SK-N-SH treated with all-trans-retinoic acid at 6 μM for 48 hours (cell line): ENCODE measurements at regions not wholly inside any gene's neighbourhood (a gene's known extent, or its start where the extent isn't known, plus 50 kb on each side); places are given as distances from the start of the nearest gene placed in this dataset.

Experiments
- ATAC-seq: fragments of 200-7000 bp; cut with Tn5 transposase; 3 replicates; pipeline ENCODE4 v1.9.1; 2020; ENCODE audit warnings: mild to moderate bottlenecking, moderate library complexity
- ARNTL ChIP-seq: fragments of 450-650 bp; formaldehyde crosslinking; IDR thresholded peaks from 2 replicates; pipeline ENCODE4 v1.5.0; 2020; ENCODE audit warnings: low read depth, mild to moderate bottlenecking, moderate library complexity, borderline replicate concordance
- BACH2 ChIP-seq: fragments of 250-450 bp; sonication (Bioruptor Pico); IDR thresholded peaks from 2 replicates; pipeline ENCODE4 v1.9.0; 2021; ENCODE audit warnings: mild to moderate bottlenecking, borderline replicate concordance
- CSDC2 ChIP-seq: fragments of 250-450 bp; sonication (Bioruptor Pico); IDR thresholded peaks from 2 replicates; pipeline ENCODE4 v1.5.0; 2020; ENCODE audit warnings: mild to moderate bottlenecking, moderate library complexity
- ESRRG ChIP-seq: fragments of 250-450 bp; sonication (Bioruptor Pico); IDR thresholded peaks from 2 replicates; pipeline ENCODE4 v1.6.1; 2021; ENCODE audit warnings: mild to moderate bottlenecking
- GLIS3 ChIP-seq: fragments of 250-450 bp; sonication (Bioruptor Pico); IDR thresholded peaks from 2 replicates; pipeline ENCODE4 v1.5.0; 2020; ENCODE audit warnings: mild to moderate bottlenecking, moderate library complexity
- ISL1 ChIP-seq: fragments of 250-450 bp; sonication (Bioruptor Pico); IDR thresholded peaks from 2 replicates; pipeline ENCODE4 v2.1.2; 2022; ENCODE audit warnings: mild to moderate bottlenecking, moderate library complexity
- OSR1 ChIP-seq: fragments of 250-450 bp; sonication (Bioruptor Pico); IDR thresholded peaks from 2 replicates; pipeline ENCODE4 v1.8.0; 2022; ENCODE audit warnings: moderate library complexity, mild to moderate bottlenecking, inconsistent platforms
- PPARA ChIP-seq: fragments of 250-450 bp; sonication (Bioruptor Pico); IDR thresholded peaks from 2 replicates; pipeline ENCODE4 v1.5.0; 2020; ENCODE audit warnings: mild to moderate bottlenecking, borderline replicate concordance
- RARB ChIP-seq: fragments of 250-450 bp; sonication (Bioruptor Pico); IDR thresholded peaks from 2 replicates; pipeline ENCODE4 v1.8.0; 2021; ENCODE audit warnings: mild to moderate bottlenecking, moderate library complexity
- SNAI2 ChIP-seq: fragments of 250-450 bp; sonication (Bioruptor Pico); IDR thresholded peaks from 2 replicates; pipeline ENCODE4 v1.5.0; 2020; ENCODE audit warnings: mild to moderate bottlenecking, moderate library complexity
- TCF4 ChIP-seq: fragments of 250-450 bp; sonication (Bioruptor Pico); IDR thresholded peaks from 2 replicates; pipeline ENCODE4 v1.8.0; 2021; ENCODE audit warnings: mild to moderate bottlenecking, moderate library complexity, borderline replicate concordance
- TOX ChIP-seq: fragments of 250-450 bp; sonication (Bioruptor Pico); IDR thresholded peaks from 2 replicates; pipeline ENCODE4 v1.8.0; 2021; ENCODE audit warnings: mild to moderate bottlenecking, moderate library complexity, borderline replicate concordance
- ZFP3 ChIP-seq: fragments of 250-450 bp; sonication (Bioruptor Pico); IDR thresholded peaks from 2 replicates; pipeline ENCODE4 v1.5.0; 2020; ENCODE audit warnings: mild to moderate bottlenecking, moderate library complexity
- ZFP30 ChIP-seq: fragments of 450-650 bp; formaldehyde crosslinking; IDR thresholded peaks from 2 replicates; pipeline ENCODE4 v1.5.0; 2022; ENCODE audit warnings: mild to moderate bottlenecking, moderate library complexity
- ZNF565 ChIP-seq: fragments of 450-650 bp; formaldehyde crosslinking; conservative IDR thresholded peaks from 2 replicates; pipeline ENCODE4 v1.5.0; 2020; ENCODE audit warnings: low read depth, mild to moderate bottlenecking, moderate library complexity
- ZNF70 ChIP-seq: fragments of 450-650 bp; formaldehyde crosslinking; IDR thresholded peaks from 2 replicates; pipeline ENCODE4 v1.5.0; 2020; ENCODE audit warnings: mild to moderate bottlenecking, moderate library complexity
- TF ChIP-seq, protein P1 (sequence below): fragments of 250-450 bp; sonication (Bioruptor Pico); IDR thresholded peaks from 2 replicates; pipeline ENCODE4 v1.8.0; 2021; ENCODE audit warnings: low read depth, mild to moderate bottlenecking, moderate library complexity, borderline replicate concordance
- TF ChIP-seq, protein P2 (sequence below): fragments of 250-450 bp; sonication (Bioruptor Pico); IDR thresholded peaks from 2 replicates; pipeline ENCODE4 v1.5.1; 2020; ENCODE audit warnings: low read depth, mild to moderate bottlenecking, moderate library complexity
- TF ChIP-seq, protein P3 (sequence below): fragments of 250-450 bp; sonication (Bioruptor Pico); IDR thresholded peaks from 2 replicates; pipeline ENCODE4 v1.5.0; 2020; ENCODE audit warnings: mild to moderate bottlenecking, moderate library complexity

- TF ChIP-seq ZNF565 (no peak), PPARA (no peak), ZNF70 (CRISPR knock-in tag) (no peak), SNAI2 (CRISPR knock-in tag) (no peak), TOX (no peak), RARB (CRISPR knock-in tag) (no peak), ZFP30 (CRISPR knock-in tag) (no peak), ARNTL (CRISPR knock-in tag) (no peak)
- TF ChIP-seq, protein P1, sequence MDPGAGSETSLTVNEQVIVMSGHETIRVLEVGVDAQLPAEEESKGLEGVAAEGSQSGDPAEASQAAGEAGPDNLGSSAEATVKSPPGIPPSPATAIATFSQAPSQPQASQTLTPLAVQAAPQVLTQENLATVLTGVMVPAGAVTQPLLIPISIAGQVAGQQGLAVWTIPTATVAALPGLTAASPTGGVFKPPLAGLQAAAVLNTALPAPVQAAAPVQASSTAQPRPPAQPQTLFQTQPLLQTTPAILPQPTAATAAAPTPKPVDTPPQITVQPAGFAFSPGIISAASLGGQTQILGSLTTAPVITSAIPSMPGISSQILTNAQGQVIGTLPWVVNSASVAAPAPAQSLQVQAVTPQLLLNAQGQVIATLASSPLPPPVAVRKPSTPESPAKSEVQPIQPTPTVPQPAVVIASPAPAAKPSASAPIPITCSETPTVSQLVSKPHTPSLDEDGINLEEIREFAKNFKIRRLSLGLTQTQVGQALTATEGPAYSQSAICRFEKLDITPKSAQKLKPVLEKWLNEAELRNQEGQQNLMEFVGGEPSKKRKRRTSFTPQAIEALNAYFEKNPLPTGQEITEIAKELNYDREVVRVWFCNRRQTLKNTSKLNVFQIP (CRISPR knock-in tag), result no peak
- TF ChIP-seq, protein P2, sequence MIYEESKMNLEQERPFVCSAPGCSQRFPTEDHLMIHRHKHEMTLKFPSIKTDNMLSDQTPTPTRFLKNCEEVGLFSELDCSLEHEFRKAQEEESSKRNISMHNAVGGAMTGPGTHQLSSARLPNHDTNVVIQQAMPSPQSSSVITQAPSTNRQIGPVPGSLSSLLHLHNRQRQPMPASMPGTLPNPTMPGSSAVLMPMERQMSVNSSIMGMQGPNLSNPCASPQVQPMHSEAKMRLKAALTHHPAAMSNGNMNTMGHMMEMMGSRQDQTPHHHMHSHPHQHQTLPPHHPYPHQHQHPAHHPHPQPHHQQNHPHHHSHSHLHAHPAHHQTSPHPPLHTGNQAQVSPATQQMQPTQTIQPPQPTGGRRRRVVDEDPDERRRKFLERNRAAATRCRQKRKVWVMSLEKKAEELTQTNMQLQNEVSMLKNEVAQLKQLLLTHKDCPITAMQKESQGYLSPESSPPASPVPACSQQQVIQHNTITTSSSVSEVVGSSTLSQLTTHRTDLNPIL (CRISPR knock-in tag), result no peak
- TF ChIP-seq, protein P3, sequence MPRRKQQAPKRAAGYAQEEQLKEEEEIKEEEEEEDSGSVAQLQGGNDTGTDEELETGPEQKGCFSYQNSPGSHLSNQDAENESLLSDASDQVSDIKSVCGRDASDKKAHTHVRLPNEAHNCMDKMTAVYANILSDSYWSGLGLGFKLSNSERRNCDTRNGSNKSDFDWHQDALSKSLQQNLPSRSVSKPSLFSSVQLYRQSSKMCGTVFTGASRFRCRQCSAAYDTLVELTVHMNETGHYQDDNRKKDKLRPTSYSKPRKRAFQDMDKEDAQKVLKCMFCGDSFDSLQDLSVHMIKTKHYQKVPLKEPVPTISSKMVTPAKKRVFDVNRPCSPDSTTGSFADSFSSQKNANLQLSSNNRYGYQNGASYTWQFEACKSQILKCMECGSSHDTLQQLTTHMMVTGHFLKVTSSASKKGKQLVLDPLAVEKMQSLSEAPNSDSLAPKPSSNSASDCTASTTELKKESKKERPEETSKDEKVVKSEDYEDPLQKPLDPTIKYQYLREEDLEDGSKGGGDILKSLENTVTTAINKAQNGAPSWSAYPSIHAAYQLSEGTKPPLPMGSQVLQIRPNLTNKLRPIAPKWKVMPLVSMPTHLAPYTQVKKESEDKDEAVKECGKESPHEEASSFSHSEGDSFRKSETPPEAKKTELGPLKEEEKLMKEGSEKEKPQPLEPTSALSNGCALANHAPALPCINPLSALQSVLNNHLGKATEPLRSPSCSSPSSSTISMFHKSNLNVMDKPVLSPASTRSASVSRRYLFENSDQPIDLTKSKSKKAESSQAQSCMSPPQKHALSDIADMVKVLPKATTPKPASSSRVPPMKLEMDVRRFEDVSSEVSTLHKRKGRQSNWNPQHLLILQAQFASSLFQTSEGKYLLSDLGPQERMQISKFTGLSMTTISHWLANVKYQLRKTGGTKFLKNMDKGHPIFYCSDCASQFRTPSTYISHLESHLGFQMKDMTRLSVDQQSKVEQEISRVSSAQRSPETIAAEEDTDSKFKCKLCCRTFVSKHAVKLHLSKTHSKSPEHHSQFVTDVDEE, result no peak
- TF ChIP-seq, all 23 proteins: peak for 0
- ATAC-seq, result no peak
These were observed 539.3 kb upstream of the LMCD1 start for GRCh38 chr3:7962301-7962700.

DNA sequence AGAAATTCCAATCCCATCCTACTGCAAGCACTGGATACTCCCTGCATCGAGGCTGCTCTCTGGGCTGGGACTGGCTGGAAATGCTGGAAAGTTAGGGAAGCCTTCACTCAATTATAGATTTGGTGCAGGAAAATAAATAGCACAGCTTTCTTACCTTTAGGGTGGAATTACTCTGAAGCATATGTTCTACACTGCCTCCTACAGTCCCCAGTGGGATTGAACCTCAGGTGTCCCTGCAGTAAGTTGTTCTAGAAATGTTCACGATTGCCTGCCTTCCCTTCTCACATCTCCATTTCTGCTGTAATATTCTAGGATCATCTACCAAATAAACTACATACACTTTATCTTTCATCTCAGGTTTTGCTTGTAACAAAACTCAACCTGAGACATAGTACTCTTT is 536.7 kb upstream of the LMCD1 start:
- TF ChIP-seq ZFP3 (CRISPR knock-in tag), result no peak
- no peak for TF ChIP-seq ESRRG (CRISPR knock-in tag)
- no peak for TF ChIP-seq SNAI2 (CRISPR knock-in tag)
- no peak for TF ChIP-seq OSR1 (CRISPR knock-in tag)
- TF ChIP-seq, protein P2 (CRISPR knock-in tag), result no peak
- no peak for TF ChIP-seq ZFP30 (CRISPR knock-in tag)
- no peak for ATAC-seq

GRCh38 chr3:7973006-7973405 is 528.6 kb upstream of the LMCD1 start:
- no peak for TF ChIP-seq OSR1 (CRISPR knock-in tag)
- TF ChIP-seq CSDC2, result no peak
- TF ChIP-seq TCF4 (CRISPR knock-in tag), result no peak
- no peak for TF ChIP-seq GLIS3
- TF ChIP-seq ESRRG (CRISPR knock-in tag), result no peak
- TF ChIP-seq, protein P3, result no peak
- TF ChIP-seq BACH2, result no peak
- no peak for TF ChIP-seq RARB (CRISPR knock-in tag)
- TF ChIP-seq TOX, result no peak
- no peak for TF ChIP-seq ISL1 (CRISPR knock-in tag)
- ATAC-seq, result no peak
